ENCODE measurements at regions not wholly inside any gene's neighbourhood (a gene's known extent, or its start where the extent isn't known, plus 50 kb on each side); places are given as distances from the start of the nearest gene placed in this dataset.

DNA sequence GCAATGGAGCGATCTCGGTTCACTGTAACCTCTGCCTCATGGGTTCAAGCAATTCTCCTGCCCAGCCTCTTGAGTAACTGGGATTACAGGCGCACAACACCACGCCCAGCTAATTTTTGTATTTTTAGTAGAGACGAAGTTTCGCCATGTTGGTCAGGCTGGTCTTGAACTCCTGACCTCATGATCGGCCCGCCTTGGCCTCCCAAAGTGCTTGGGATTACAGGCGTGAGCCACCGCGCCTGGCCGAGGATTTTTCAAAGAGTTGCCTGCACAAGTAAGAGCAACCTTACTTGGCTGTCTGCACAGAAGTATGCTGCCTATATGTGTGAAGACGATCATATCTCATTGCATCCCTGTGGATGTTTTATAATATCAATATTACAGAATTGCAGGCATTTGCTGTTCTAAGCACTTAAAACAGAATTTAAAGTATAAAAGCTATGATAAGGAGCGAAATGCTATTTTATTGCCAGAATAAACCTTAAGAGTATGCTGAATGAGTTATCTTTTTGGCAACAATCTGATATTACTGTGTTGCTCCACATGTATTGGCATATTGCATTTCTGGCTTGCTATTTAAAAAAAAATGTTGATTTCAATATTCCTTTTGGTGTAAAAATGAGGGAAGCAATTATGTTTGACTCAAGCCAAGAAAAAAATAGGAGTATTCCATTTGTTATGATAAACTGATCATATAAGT is 379.4 kb upstream of the SEMA3D start:
- TF ChIP-seq, protein P1, sequence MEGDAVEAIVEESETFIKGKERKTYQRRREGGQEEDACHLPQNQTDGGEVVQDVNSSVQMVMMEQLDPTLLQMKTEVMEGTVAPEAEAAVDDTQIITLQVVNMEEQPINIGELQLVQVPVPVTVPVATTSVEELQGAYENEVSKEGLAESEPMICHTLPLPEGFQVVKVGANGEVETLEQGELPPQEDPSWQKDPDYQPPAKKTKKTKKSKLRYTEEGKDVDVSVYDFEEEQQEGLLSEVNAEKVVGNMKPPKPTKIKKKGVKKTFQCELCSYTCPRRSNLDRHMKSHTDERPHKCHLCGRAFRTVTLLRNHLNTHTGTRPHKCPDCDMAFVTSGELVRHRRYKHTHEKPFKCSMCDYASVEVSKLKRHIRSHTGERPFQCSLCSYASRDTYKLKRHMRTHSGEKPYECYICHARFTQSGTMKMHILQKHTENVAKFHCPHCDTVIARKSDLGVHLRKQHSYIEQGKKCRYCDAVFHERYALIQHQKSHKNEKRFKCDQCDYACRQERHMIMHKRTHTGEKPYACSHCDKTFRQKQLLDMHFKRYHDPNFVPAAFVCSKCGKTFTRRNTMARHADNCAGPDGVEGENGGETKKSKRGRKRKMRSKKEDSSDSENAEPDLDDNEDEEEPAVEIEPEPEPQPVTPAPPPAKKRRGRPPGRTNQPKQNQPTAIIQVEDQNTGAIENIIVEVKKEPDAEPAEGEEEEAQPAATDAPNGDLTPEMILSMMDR (IDR thresholded peaks at IDR 0.05): no peak
- TF ChIP-seq POLR2AphosphoS5 (IDR thresholded peaks at IDR 0.05) (no peak), POLR2A (IDR thresholded peaks at IDR 0.05) (no peak)
